CD14-positive monocyte (primary cell): ENCODE measurements at regions not wholly inside any gene's neighbourhood (a gene's known extent, or its start where the extent isn't known, plus 50 kb on each side); places are given as distances from the start of the nearest gene placed in this dataset.

Experiments
- DNase-seq, 3 donors: peaks; one replicate each; pipeline ENCODE4 v3.0.0-alpha.2; 2011 to 2022
- H2AFZ ChIP-seq: 2 replicates; pipeline ENCODE4 v1.6.0; 2012; ENCODE audit warnings: mild to moderate bottlenecking, low read depth, low read length, inconsistent platforms; ENCODE audit not compliant: insufficient read depth, poor library complexity, severe bottlenecking
- H3K27ac ChIP-seq, 2 donors: 1 replicate in 1 of 2; 2 replicates in 1 of 2; pipeline ENCODE4 v1.5.1; 2012 to 2013; ENCODE audit warnings: low read length in 2 of 2, control low read depth in 1 of 2, inconsistent platforms in 1 of 2, low read depth in 1 of 2, mild to moderate bottlenecking in 1 of 2
- H3K27me3 ChIP-seq, 2 donors: one replicate each; pipeline versions ENCODE4 v1.6.0 to v1.6.1; 2011 to 2013; ENCODE audit warnings: low read length in 2 of 2; ENCODE audit not compliant: control insufficient read depth in 2 of 2, insufficient read depth in 2 of 2
- H3K36me3 ChIP-seq, 2 donors: replicated peaks in 1 of 2; 1 replicate in 1 of 2; 2 replicates in 1 of 2; pipeline versions ENCODE4 v1.5.1 to v1.6.1; 2012 to 2013; ENCODE audit warnings: low read length in 2 of 2, control low read depth in 1 of 2, inconsistent platforms in 1 of 2, mild to moderate bottlenecking in 1 of 2; ENCODE audit not compliant: insufficient read depth in 2 of 2, control insufficient read depth in 1 of 2
- H3K4me1 ChIP-seq, 2 donors: 1 replicate in 1 of 2; 2 replicates in 1 of 2; pipeline versions ENCODE4 v1.5.1 to v1.6.1; 2012 to 2013; ENCODE audit warnings: low read length in 2 of 2, control low read depth in 1 of 2, inconsistent platforms in 1 of 2, mild to moderate bottlenecking in 1 of 2, moderate library complexity in 1 of 2; ENCODE audit not compliant: insufficient read depth in 2 of 2, control insufficient read depth in 1 of 2
- H3K4me2 ChIP-seq: replicated peaks from 2 replicates; pipeline ENCODE3; 2012; ENCODE audit warnings: low read length, moderate library complexity, mild to moderate bottlenecking; ENCODE audit not compliant: poor library complexity, severe bottlenecking; ENCODE audit errors: extremely low read depth
- H3K4me3 ChIP-seq, 3 experiments: fragments of 200-600 bp in 1 of 3; sonication (generic) in 1 of 3; replicated peaks in 1 of 3; 1 replicate in 2 of 3; 2 replicates in 1 of 3; pipeline ENCODE4 v1.5.1; 2011 to 2013; ENCODE audit warnings: low read length in 3 of 3, mild to moderate bottlenecking in 3 of 3, control low read depth in 2 of 3, low read depth in 2 of 3, inconsistent platforms in 1 of 3, moderate library complexity in 1 of 3
- H3K79me2 ChIP-seq: 2 replicates; pipeline ENCODE4 v1.6.0; 2012; ENCODE audit warnings: mild to moderate bottlenecking, control low read depth, inconsistent platforms, low read length, moderate library complexity; ENCODE audit not compliant: insufficient read depth
- H3K9ac ChIP-seq: 2 replicates; pipeline ENCODE4 v1.6.0; 2017; ENCODE audit warnings: low read length, mild to moderate bottlenecking; ENCODE audit not compliant: insufficient read depth, poor library complexity, severe bottlenecking
- H3K9me3 ChIP-seq, 2 donors: replicated peaks in 1 of 2; 1 replicate in 1 of 2; 2 replicates in 1 of 2; pipeline versions ENCODE4 v1.5.1 to v1.6.1; 2012 to 2013; ENCODE audit warnings: low read length in 2 of 2, control low read depth in 1 of 2; ENCODE audit not compliant: control insufficient read depth in 1 of 2, insufficient read depth in 1 of 2
- H4K20me1 ChIP-seq: 2 replicates; pipeline ENCODE4 v1.6.0; 2012; ENCODE audit warnings: mild to moderate bottlenecking, low read length, control low read depth, moderate library complexity; ENCODE audit not compliant: insufficient read depth
- H3K27ac Mint-ChIP-seq, 7 donors: one replicate each; pipeline ENCODE4 v1.8.0; 2020; ENCODE audit warnings: mild to moderate bottlenecking in 7 of 7, mixed read lengths in 7 of 7, moderate library complexity in 6 of 7, inconsistent platforms in 2 of 7
- H3K27me3 Mint-ChIP-seq, 3 donors: one replicate each; pipeline ENCODE4 v1.8.0; 2021 to 2022; ENCODE audit warnings: low read depth in 3 of 3, mild to moderate bottlenecking in 3 of 3, mixed read lengths in 3 of 3, moderate library complexity in 3 of 3, inconsistent platforms in 1 of 3
- H3K36me3 Mint-ChIP-seq, 2 donors: one replicate each; pipeline ENCODE4 v1.8.0; 2020; ENCODE audit warnings: mixed read lengths in 2 of 2, inconsistent platforms in 1 of 2, mild to moderate bottlenecking in 1 of 2
- H3K4me1 Mint-ChIP-seq: one replicate; pipeline ENCODE4 v1.8.0; 2020; ENCODE audit warnings: mild to moderate bottlenecking, mixed read lengths
- H3K4me3 Mint-ChIP-seq, 2 donors: one replicate each; pipeline ENCODE4 v1.8.0; 2020; ENCODE audit warnings: mild to moderate bottlenecking in 2 of 2, mixed read lengths in 2 of 2, moderate library complexity in 1 of 2
- H3K9me3 Mint-ChIP-seq, 7 donors: one replicate each; pipeline ENCODE4 v1.8.0; 2020 to 2022; ENCODE audit warnings: mixed read lengths in 7 of 7, mild to moderate bottlenecking in 6 of 7, moderate library complexity in 6 of 7, inconsistent platforms in 2 of 7
- WGBS: methylation state at CpG from one replicate; pipeline ENCODE4 v1.1.5; 2013; ENCODE audit warnings: missing lambda C conversion rate; ENCODE audit not compliant: insufficient coverage; 5-methylcytosine and 5-hydroxymethylcytosine counted together
- intact Hi-C, 2 donors: fragments of 100-400 bp; cut with micrococcal nuclease; formaldehyde crosslinking; loops; one replicate each; pipeline versions ENCODE4 v1.15.0 to v1.15.1; 2023
- TF ChIP-seq, protein P1 (sequence below): fragments of 200-600 bp; IDR thresholded peaks from one replicate; pipeline ENCODE4 v1.8.0; 2022; ENCODE audit warnings: antibody characterized with exemption, mild to moderate bottlenecking

GRCh38 chr10:118808601-118809356 is 54.0 kb upstream of the CACUL1 start:
- no peaks in the 10 kb centered on the region for H3K36me3 ChIP-seq
- H2AFZ ChIP-seq, result peak overlapping the region; percentile 71
- peak overlapping the region in 1 of 7 donors; percentile 51 for H3K27ac Mint-ChIP-seq
- H3K27ac ChIP-seq, result peak overlapping the region in 1 of 2 donors; percentile 38
- no peaks in the 10 kb centered on the region for H3K27me3 ChIP-seq
- intact Hi-C loops, result no loop called here
- H3K4me1 Mint-ChIP-seq, result peaks cover 13% of the 10 kb centered on the region
- H3K36me3 Mint-ChIP-seq, result no peaks in the 10 kb centered on the region
- WGBS, result 96% methylated on average over 18 of the region's 21 CpGs
- no peak overlapping the region for H3K9ac ChIP-seq
- peak overlapping the region; percentile 33 for H3K4me2 ChIP-seq
- no peak for DNase-seq
- H3K9me3 ChIP-seq, result no peaks in the 10 kb centered on the region
- TF ChIP-seq, protein P1, sequence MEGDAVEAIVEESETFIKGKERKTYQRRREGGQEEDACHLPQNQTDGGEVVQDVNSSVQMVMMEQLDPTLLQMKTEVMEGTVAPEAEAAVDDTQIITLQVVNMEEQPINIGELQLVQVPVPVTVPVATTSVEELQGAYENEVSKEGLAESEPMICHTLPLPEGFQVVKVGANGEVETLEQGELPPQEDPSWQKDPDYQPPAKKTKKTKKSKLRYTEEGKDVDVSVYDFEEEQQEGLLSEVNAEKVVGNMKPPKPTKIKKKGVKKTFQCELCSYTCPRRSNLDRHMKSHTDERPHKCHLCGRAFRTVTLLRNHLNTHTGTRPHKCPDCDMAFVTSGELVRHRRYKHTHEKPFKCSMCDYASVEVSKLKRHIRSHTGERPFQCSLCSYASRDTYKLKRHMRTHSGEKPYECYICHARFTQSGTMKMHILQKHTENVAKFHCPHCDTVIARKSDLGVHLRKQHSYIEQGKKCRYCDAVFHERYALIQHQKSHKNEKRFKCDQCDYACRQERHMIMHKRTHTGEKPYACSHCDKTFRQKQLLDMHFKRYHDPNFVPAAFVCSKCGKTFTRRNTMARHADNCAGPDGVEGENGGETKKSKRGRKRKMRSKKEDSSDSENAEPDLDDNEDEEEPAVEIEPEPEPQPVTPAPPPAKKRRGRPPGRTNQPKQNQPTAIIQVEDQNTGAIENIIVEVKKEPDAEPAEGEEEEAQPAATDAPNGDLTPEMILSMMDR, result no peak
- H3K27me3 Mint-ChIP-seq, result peaks cover 2 to 9% (median 2%) of the 10 kb centered on the region in 3 donors
- peaks cover 9 to 12% of the 10 kb centered on the region in 2 donors for H3K4me1 ChIP-seq
- H4K20me1 ChIP-seq, result no peaks in the 10 kb centered on the region
- no peaks in the 10 kb centered on the region for H3K79me2 ChIP-seq
- H3K9me3 Mint-ChIP-seq, result peaks cover 0 to 1% (median 0%) of the 10 kb centered on the region in 7 donors
- H3K4me3 ChIP-seq, result peak overlapping the region in 1 of 3 experiments; percentile 20
- H3K4me3 Mint-ChIP-seq, result peak overlapping the region in 1 of 2 donors; percentile 60

- Mint-ChIP-seq H3K4me1 (peaks cover 13% of the 10 kb centered on the region), H3K27me3 (peaks cover 2 to 8% (median 3%) of the 10 kb centered on the region in 3 donors), H3K4me3 (peak overlapping the region; percentile 5 to 60), H3K9me3 (peaks cover 0 to 1% (median 0%) of the 10 kb centered on the region in 7 donors), H3K27ac (peak overlapping the region in 2 of 7 donors; percentile 18 to 47), H3K36me3 (no peaks in the 10 kb centered on the region)
- peak overlapping the region in 1 of 2 donors; percentile 38 for H3K27ac ChIP-seq
- DNase-seq, result peak; percentile 6 to 15 (median 13)
- no peaks in the 10 kb centered on the region for H3K36me3 ChIP-seq
- H3K9ac ChIP-seq, result no peak overlapping the region
- WGBS, result 95% methylated on average over 10 of the region's 20 CpGs
- no peaks in the 10 kb centered on the region for H3K27me3 ChIP-seq
- no peaks in the 10 kb centered on the region for H3K79me2 ChIP-seq
- intact Hi-C loops, result no loop called here
- H3K4me2 ChIP-seq, result peak overlapping the region; percentile 33
- no peaks in the 10 kb centered on the region for H3K9me3 ChIP-seq
- H3K4me3 ChIP-seq, result peak overlapping the region in 1 of 3 experiments; percentile 20
- TF ChIP-seq, protein P1, result no peak
- H3K4me1 ChIP-seq, result peaks cover 9 to 12% of the 10 kb centered on the region in 2 donors
- peak overlapping the region; percentile 71 for H2AFZ ChIP-seq
- H4K20me1 ChIP-seq, result no peaks in the 10 kb centered on the region
Measured at GRCh38 chr10:118809357-118810220, 54.8 kb upstream of the CACUL1 start.
